Erythroblast (primary cell): ENCODE measurements at regions not wholly inside any gene's neighbourhood (a gene's known extent, or its start where the extent isn't known, plus 50 kb on each side); places are given as distances from the start of the nearest gene placed in this dataset.
"Not testable (repeated sequence)": the region's sequence is repeated elsewhere in the genome, so short reads cannot be mapped to it uniquely, and the experiment has no call there.

Source experiments
- DNase-seq, 2 experiments: peaks; one replicate each; lab custom pipeline; 2025; lab: John Stamatoyannopoulos, UW
- GATA1 ChIP-seq: IDR thresholded peaks from 2 replicates; pipeline ENCODE4 v1.6.1; 2011; ENCODE audit warnings: low read depth, mild to moderate bottlenecking, control low read depth, low read length, moderate library complexity
- POLR2A ChIP-seq: IDR thresholded peaks from 2 replicates; pipeline ENCODE4 v1.6.1; 2011; ENCODE audit warnings: mild to moderate bottlenecking, low read length

DNA sequence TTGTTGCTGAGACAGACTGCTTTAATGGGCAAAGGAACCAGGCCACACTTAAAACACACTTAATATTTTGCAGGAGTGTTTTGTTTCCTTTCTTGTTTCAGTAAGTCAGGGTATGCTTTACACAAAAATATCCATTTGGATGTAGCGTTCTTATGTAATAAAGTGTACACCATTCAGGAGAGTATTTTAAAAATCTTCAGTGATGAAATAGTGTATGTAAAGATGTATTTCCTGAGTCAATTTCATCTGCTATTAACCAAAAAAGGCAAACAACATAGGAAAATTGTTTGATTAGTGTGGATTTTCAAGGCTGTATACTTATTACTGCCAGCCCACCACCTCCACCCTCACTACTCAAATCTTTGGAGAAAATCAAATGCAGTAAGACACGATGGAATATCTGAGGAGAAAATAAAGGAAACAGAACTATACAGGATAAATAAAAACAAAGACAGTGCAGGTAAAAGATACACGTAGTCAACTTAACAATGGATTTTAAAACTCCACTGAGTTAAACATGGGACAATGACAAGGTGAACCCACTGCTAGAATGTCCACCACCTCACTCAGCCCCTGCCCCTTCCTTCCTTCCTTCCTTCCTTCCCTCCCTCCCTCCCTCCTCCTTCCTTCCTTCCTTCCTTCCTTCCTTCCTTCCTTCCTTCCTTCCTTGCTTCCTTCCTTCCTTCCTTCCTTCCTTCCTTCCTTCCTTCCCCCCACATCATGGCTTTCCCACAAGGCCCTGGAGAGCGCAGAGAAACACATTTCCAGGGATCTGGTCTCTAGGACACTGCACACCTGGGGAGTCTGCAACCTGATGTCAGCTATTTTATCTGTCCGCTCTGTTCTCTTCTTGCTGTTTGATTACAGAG lies 360.3 kb downstream of the IRS2 start:
- no peak for TF ChIP-seq POLR2A
- no peak for TF ChIP-seq GATA1
- DNase-seq = no peak

DNA sequence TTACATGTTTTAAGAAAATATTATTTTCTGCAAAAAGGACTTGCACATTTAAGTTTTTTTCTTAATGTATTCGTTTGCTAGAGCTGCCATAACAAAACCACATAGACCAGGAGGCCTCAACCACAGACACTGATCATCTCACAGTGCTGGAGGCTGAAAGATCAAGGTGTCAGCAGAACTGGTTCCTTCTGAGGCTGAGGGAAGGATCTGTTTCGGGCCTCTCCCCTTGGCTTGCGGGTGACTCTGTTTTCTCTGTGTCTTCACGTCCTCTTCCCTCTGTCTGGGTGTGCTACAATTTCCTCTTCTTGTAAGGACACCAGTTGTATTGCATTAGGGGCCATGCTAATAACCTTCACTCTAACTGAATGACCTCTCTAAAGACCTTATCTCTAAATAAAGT lies 364.2 kb downstream of the IRS2 start:
- DNase-seq = no peak
- TF ChIP-seq GATA1 (no peak), POLR2A (no peak)

DNA sequence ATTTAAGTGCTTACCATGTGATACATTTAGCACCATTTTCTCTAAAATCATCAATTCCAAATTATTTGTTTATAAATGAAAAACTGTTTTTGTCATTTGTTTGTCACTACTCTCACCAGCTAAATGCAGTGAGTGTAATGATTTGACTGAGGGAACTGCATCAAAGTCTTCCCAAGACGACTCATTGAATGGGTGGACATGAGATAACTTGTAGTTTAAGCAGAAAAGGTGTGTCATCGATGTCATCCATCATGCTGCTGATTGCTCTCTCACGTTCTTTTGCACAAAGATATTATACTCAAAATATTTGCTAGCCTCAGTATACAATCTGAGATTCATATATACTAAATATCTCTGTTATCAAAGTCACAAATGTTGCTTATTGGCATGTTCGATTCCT lies 366.5 kb downstream of the IRS2 start:
- no peak for DNase-seq
- TF ChIP-seq GATA1 (no peak), POLR2A (no peak)

DNA sequence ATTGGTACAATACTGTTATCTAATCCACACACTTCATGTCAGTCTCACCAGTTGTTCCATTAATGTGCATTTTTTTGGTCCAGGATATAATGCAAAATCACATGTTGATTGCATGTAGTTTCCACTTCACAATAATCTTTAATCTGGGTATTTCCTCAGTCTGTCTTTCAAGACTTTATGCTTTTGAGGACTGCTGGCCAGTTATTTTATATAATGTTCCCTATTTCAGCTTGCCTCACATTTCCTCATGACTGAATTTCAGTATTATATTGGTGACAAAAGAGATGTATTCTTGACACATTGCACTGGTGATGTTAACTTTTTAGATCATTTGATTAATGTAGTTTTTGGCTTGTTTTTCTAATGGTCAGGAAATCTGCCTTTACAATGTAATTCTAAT lies 368.3 kb downstream of the IRS2 start:
- DNase-seq = no peak
- TF ChIP-seq GATA1 (no peak), POLR2A (no peak)

DNA sequence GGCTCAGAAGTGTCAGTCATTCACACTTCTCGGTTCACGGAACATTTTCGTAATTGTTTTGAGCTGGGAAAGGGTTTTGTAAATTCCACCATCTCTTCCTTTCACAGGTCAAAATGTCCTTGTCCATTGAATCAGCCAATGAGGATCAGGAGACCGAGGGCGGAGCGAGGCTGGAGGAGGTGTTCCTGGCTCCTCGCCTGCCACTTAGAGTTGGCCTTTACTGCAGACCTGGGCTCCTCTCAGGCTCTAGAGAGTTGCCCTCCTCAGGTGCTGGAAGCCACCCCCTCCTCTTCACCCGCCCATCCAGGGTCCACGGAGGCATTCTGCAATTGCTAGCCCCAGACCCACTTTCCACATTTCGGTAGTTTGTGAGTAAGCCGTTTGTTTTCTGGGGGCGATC lies 370.4 kb downstream of the IRS2 start:
- TF ChIP-seq GATA1 (no peak), POLR2A (no peak)
- DNase-seq = peak in 1 of 2 experiments; percentile 1

DNA sequence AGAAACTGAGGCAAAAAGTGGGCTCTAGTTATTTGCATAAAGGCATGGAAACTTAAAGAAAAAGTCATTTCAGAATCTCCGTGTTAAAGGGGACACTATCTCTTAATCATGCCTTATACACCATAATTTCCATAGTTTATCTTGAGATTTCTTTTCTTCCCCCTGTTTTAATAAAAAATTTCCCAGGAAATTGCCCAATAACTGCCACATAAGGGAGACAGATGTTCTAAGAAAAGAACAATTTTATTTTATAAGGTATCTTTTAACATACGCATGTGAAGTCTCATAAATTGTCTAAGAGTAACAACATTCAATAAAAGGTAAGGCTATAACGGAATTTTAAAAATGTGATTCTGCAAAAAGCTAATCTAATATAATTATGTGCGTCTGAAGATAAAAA lies 371.3 kb downstream of the IRS2 start:
- no peak for DNase-seq
- no peak for TF ChIP-seq GATA1
- TF ChIP-seq POLR2A = no peak

DNA sequence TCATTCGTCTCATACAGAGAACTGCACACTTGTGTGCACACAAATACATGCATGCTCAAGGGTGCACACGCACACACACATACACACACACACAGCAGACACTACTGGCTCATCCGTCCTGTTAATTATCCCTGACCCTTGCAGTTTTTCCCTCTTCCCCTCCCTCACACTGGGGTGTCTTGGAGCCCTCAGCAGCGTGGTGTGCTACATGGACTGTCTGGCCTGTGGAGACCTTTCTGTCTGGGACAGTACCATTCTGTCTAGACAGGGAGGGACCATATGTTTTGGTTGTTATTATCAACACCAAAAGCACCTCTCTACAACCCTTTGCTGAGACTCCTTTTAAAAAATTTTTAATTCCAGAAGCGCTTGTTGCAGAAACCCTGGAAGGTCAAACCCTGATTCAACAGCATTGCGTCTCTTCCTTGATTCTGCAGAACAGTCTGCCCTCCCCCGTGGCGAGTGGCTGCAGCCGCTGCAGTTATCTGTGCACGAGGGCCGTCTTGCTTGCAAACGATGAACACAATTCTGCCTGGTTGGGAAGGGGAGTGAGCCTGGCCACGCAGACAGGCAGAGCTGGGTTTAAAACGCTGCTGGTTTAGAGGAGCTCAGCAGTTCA lies 374.0 kb downstream of the IRS2 start:
- no peak for TF ChIP-seq GATA1
- TF ChIP-seq POLR2A = no peak
- DNase-seq = no peak

DNA sequence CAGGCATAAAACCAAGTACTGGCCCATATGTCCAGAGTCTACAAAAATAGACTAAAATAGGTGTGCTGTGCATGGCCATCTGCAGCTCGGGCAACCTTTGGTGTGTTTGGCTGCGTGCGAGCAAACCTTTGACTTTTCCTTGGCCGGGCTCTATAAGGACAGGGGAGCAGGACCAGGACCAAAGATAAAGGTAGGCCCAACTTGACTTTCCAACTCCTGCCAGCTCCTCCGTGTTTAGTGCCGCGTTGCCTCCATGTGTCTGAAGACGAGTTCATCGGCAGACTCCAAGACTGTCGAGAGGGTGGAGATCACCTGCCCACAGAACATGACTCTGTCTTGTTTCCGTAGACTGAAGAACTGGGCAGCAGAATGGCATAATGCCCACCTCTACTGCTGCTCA lies 375.5 kb downstream of the IRS2 start:
- TF ChIP-seq POLR2A = no peak
- no peak for DNase-seq

DNA sequence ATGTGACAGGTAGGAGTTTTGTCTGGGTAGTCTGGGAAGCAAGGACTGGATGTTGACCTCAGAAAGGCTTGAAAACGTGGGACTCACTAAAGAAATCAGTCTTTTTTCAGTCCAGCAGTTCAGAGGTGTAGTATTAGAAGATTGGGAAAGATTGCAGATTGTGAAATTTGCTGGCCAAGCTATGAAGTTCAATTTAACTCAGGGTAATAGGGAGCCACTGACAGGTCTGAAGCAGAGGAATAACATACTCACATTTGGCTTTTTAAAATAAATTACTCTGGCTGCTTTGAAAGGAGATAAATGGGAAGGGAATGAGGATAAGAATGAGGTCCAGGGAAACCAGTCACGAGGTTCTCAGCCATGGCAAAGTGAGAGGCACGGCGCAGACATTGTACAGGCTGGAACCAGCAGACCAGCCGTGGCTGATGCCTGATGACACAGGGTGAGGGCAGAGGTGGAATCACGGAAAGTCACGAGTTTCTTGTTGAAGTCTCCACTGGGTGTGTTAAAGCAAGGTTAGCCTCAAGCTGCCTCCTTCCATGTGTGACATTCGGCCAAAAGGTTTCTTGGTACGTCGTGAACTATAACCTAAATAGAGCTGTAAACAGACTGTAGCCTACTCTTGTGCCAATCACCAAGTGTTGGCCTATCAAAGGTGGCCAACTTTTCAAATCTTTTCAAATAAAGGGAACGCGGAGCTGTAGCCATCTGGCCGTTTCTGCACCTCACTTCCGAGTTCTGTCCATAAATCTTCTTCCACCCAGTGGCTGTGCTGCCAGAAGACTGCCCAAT lies 377.6 kb downstream of the IRS2 start:
- TF ChIP-seq POLR2A (no peak), GATA1 (no peak)
- no peak for DNase-seq

DNA sequence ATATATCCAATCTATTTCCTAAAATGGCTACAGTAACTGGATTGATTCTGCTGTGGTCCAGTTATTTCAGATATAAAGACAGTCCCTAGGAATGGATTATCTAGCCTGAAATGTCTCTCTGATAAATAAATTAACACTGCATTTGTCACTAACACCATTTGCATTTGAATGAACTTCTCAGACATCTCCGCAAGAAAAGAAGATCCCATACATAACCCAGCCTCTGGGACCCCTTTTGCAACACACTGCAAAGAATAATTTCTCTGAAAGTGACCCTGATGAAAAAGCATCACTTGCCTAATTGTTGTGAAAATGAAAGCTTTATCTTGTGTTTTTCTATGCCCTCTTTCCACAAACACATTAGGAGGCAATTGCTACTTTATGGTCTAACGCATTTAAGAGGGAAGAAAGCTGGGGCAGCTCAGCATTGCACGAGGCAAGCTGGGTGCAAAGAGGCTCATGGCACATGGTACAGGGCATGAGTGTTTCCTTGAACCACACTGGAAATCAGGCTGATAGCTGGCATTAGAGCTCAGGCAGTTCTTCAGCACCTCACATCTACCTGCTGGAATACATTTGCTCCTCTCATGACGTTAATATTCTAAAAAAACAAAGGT lies 379.9 kb downstream of the IRS2 start:
- DNase-seq = no peak
- TF ChIP-seq GATA1 (no peak), POLR2A (no peak)

DNA sequence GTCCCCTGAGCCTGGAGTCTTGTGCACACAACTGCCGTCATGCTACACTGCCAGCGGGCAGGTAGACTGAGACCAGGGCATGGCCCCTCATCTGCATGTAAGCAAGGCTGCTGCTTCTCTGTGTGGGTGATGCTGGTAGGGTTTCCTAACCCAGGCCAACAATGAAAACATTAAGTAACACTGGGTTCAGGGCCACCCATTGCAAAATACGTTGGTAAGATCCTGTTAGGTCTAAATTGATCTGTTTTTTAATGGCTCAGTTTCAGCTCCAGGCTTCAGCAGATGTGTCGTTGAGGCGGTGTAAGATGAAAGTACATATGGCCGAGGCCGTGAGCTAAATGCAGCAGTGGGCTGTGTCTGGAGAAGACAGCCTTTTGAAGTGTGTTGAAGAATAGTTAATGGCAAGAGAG lies 383.4 kb downstream of the IRS2 start:
- DNase-seq = no peak
- TF ChIP-seq POLR2A (no peak), GATA1 (no peak)

DNA sequence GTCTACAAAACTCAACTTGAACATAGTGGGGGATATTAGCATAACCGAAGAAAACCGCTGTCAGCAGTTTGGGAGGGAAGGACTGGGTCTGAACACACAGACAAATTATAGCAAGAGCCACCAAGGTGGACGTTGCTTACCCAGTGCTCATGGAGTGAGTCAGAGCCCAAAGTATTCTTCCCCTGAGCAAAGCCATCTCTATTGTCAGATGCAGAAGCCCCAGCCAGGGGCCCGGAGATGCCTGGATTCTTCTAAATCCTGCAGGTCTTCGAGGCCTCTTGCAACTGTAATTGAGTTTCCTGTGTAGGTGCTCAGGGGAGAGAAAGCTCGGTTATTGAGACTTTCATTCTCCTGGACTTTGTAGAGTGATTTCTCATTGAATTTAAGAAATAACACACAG lies 384.5 kb downstream of the IRS2 start:
- DNase-seq = no peak
- TF ChIP-seq GATA1 (no peak), POLR2A (no peak)

DNA sequence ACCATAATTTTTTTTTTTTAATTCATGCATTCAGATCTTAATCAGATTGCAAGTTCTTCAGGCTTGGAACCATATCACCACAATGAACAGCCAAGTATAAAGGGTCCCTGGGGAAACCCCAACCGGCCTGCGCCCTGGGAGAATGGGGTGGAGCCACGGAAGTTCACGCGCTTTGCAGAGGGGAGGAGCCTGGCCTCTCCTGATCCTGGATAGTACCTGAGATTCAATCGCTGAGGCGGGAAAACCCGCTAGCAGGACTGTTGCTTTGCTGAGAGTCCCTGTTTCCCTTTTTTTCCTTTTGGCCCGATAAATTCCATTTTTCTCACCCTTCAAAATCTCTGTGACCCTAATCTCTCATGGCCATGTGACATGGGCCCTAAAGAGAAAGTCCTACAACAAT lies 385.1 kb downstream of the IRS2 start:
- DNase-seq = no peak
- no peak for TF ChIP-seq GATA1
- TF ChIP-seq POLR2A = no peak

DNA sequence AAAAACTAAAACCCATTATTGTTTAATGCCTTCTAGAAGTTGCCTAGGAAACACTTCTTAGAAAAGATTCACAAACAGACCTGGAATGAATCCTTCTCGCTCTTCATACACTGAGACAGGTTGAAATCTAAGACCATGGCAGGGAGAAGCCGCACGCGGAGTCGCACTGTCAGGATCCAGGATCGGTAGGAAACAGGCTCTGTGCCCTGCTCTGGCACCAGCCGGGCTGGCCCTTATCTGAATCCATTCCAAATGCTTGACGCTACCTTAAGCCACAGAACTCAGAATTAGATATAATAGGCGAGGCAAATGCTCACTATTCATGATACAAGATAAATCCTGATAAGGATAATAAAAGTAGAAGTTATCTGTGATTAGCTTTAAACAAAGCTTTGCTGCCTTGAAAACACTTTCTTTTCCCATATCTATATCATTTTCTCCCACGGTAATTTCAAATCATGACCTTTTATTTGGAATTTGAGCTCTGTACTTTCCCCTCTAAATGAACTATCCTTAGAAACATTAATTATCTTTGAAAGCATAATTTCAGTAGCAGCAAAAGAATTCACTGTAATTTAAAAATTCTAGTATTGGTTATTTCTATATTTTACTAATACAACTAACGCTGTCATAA lies 385.6 kb downstream of the IRS2 start:
- TF ChIP-seq POLR2A (no peak), GATA1 (no peak)

DNA sequence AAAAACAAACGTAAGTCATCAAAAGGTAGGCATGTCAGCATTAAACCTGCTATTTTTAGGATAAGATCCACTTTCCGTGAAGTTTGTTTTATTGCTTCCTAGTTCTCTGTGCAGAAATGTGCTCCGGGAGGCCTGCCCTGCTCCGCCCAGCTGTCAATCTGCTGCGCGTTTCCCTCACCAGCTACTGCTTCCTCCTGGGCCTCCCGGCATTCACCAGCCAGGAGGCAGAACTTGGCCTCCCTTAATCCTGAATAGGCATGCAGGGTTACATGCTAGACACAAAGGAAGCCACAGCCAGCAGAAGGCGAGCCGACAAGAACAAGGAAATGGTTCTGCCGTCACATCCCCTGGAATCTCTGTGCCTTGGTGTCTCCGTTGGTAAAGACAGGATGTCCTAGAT lies 386.2 kb downstream of the IRS2 start:
- no peak for TF ChIP-seq GATA1
- no peak for TF ChIP-seq POLR2A
- DNase-seq = no peak

More for the DNA sequence above, 385.6 kb downstream of the IRS2 start:
- DNase-seq = no peak

DNA sequence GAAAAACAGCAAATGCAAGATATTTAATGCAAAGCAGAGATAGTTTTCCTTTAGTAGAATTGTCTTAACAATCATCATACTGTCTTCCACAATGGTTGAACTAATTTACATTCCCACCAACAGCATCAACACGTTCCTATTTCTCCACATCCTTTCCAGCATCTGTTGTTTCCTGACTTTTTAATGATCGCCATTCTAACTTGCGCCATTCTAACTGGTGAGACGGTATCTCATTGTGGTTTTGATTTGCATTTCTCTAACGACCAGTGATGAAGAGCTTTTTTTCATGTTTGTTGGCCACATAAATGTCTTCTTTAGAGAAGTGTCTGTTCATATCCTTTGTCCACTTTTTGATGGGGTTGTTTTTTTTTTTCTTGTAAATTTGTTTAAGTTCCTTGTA lies 388.3 kb downstream of the IRS2 start:
- DNase-seq = not testable (repeated sequence)
